RWPE2 (cell line): ENCODE measurements at regions not wholly inside any gene's neighbourhood (a gene's known extent, or its start where the extent isn't known, plus 50 kb on each side); places are given as distances from the start of the nearest gene placed in this dataset.

Source experiments
- ATAC-seq: fragments of 200-7000 bp; cut with Tn5 transposase; 3 replicates; pipeline ENCODE4 v1.9.1; 2021; ENCODE audit warnings: low read depth
- DNase-seq: peaks from one replicate; pipeline ENCODE4 v3.0.0-alpha.2; 2020; ENCODE audit warnings: low spot score
- H3K27ac ChIP-seq: fragments of 450-650 bp; 2 replicates; pipeline ENCODE4 v1.5.1; 2017; ENCODE audit warnings: mild to moderate bottlenecking; ENCODE audit not compliant: poor library complexity, severe bottlenecking
- H3K27me3 ChIP-seq: fragments of 250-450 bp; sonication (Bioruptor Pico); 2 replicates; pipeline ENCODE4 v1.5.1; 2021; ENCODE audit warnings: mild to moderate bottlenecking, moderate library complexity; ENCODE audit not compliant: insufficient read depth, poor library complexity, severe bottlenecking
- H3K36me3 ChIP-seq: fragments of 250-450 bp; sonication (Bioruptor Pico); 2 replicates; pipeline ENCODE4 v1.5.1; 2020; ENCODE audit warnings: low read depth, mild to moderate bottlenecking, moderate library complexity
- H3K4me1 ChIP-seq: fragments of 250-450 bp; sonication (Bioruptor Pico); 2 replicates; pipeline ENCODE4 v1.5.1; 2021; ENCODE audit warnings: mild to moderate bottlenecking, moderate library complexity; ENCODE audit not compliant: insufficient read depth, poor library complexity, severe bottlenecking
- H3K4me3 ChIP-seq: fragments of 250-450 bp; sonication (Bioruptor Pico); 2 replicates; pipeline ENCODE4 v1.5.1; 2021; ENCODE audit warnings: mild to moderate bottlenecking, moderate library complexity; ENCODE audit not compliant: severe bottlenecking
- H3K9me3 ChIP-seq: fragments of 250-450 bp; sonication (Bioruptor Pico); 2 replicates; pipeline ENCODE4 v1.5.1; 2021; ENCODE audit warnings: mild to moderate bottlenecking, moderate library complexity; ENCODE audit not compliant: severe bottlenecking
- TF ChIP-seq, protein P1 (sequence below): fragments of 450-650 bp; IDR thresholded peaks from one replicate; pipeline ENCODE4 v1.5.1; 2017; ENCODE audit warnings: mild to moderate bottlenecking, moderate library complexity; ENCODE audit not compliant: poor library complexity, severe bottlenecking

DNA sequence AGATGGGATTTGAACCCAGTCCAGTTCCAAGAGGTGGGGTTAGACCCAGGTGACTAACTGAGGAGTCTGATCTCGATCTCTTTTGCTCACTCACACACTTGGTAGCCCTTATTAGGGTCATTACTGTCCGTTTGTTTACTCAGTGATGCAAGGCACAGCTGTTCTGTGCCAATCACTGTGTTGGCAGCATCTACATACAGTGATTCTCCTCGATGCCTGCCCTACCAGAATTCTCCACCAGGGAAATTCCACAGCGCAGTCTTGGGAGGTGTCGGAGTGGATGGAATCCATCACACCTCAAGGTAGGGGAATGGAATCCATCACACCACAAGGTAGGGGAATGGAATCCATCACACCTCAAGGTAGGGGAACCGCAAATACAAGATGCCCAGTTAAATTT lies 279.6 kb downstream of the MAF start:
- H3K4me1 ChIP-seq: no peaks in the 10 kb centered on the region
- H3K4me3 ChIP-seq: no peak overlapping the region
- H3K27ac ChIP-seq: no peak overlapping the region
- TF ChIP-seq, protein P1, sequence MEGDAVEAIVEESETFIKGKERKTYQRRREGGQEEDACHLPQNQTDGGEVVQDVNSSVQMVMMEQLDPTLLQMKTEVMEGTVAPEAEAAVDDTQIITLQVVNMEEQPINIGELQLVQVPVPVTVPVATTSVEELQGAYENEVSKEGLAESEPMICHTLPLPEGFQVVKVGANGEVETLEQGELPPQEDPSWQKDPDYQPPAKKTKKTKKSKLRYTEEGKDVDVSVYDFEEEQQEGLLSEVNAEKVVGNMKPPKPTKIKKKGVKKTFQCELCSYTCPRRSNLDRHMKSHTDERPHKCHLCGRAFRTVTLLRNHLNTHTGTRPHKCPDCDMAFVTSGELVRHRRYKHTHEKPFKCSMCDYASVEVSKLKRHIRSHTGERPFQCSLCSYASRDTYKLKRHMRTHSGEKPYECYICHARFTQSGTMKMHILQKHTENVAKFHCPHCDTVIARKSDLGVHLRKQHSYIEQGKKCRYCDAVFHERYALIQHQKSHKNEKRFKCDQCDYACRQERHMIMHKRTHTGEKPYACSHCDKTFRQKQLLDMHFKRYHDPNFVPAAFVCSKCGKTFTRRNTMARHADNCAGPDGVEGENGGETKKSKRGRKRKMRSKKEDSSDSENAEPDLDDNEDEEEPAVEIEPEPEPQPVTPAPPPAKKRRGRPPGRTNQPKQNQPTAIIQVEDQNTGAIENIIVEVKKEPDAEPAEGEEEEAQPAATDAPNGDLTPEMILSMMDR: no peak
- ATAC-seq (no peak), DNase-seq (no peak)
- no peaks in the 10 kb centered on the region for H3K36me3 ChIP-seq
- peaks cover 26% of the 10 kb centered on the region for H3K27me3 ChIP-seq
- H3K9me3 ChIP-seq: no peaks in the 10 kb centered on the region

DNA sequence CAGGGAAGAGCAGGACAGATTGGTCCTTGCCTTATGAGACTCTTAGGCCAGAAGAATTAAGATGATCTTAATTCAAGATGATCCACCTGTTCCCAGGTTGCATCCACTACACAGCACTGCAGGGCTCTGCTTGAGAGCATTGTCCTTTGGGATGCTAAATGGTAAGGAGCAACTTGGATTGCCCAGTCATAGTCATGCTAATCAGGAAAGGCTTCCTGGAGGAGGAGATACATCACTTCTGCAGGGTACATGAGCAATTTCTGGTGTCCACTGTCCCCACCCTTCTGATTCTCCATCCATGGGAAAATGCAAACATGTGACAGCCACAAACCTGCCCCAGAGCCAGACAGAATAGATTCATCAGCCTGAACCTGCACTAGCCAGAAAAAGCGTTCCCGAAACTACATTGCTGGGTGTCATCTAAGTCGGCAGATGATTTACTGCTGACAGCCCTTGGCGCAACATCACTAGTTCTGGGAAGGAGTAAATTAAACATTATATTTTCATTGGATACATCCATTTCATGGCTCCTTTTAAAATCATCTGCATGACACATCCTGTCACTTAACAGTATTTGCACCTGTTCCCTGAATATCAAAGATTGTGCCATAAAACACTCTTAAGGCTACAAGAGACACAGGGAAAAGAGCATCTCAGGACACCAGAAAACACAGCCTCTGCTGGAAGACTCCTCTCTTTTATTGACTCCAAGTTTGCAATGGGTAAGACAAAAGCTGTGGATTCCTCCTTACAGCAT lies 282.2 kb downstream of the MAF start:
- no peak for DNase-seq
- H3K4me3 ChIP-seq: no peak overlapping the region
- H3K27me3 ChIP-seq: peaks cover 22% of the 10 kb centered on the region
- H3K4me1 ChIP-seq: no peaks in the 10 kb centered on the region
- no peak overlapping the region for H3K27ac ChIP-seq
- H3K9me3 ChIP-seq: no peaks in the 10 kb centered on the region
- TF ChIP-seq, protein P1: no peak
- ATAC-seq: no peak
- no peaks in the 10 kb centered on the region for H3K36me3 ChIP-seq

DNA sequence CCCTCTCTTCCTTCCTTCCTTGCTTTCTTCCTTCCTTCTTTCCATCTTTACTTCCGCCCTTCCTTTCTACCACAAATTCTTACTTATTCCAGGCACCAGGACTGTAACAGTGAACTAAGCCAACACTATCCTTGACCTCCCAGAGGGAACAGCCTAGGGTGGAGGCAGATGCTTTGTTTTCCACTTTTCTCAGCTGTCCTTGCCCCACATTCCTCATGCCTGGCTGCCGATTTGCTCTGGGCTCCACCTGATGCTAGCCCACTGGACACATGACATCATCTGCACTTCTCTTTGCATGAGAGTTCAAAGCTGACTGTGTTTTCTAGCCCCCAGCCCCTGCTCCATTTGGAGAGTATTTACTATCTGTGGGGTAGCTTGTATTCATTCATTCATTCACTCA lies 283.0 kb downstream of the MAF start:
- no peak for ATAC-seq
- Histone ChIP-seq H3K9me3 (no peaks in the 10 kb centered on the region), H3K27ac (no peak overlapping the region), H3K4me3 (no peak overlapping the region), H3K36me3 (no peaks in the 10 kb centered on the region), H3K4me1 (no peaks in the 10 kb centered on the region), H3K27me3 (peaks cover 22% of the 10 kb centered on the region)
- TF ChIP-seq, protein P1: no peak
- DNase-seq: no peak

DNA sequence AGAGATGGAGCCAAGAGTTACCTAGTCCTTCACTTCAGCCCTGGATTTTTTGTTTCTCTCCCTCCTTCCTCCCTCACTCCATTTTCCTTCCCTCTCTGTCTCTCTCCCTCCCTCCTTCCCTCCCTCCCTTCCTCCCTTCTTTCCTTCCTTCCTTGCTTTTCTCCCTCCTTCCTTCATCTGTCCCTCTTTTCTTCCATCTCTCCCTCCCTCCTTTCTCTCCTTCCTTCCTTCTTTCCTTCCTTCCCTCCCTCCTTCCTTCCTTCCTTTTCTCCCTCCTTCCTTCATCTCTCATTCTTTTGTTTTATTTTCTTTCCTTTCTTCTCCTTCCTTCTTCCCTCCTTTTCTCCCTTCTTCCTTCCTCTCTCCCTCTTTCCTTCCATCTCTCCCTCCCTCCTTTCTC lies 283.5 kb downstream of the MAF start:
- ATAC-seq (no peak), DNase-seq (no peak)
- TF ChIP-seq, protein P1: no peak
- no peaks in the 10 kb centered on the region for H3K4me1 ChIP-seq
- no peak overlapping the region for H3K4me3 ChIP-seq
- H3K27ac ChIP-seq: no peak overlapping the region
- no peaks in the 10 kb centered on the region for H3K36me3 ChIP-seq
- peaks cover 24% of the 10 kb centered on the region for H3K27me3 ChIP-seq
- no peaks in the 10 kb centered on the region for H3K9me3 ChIP-seq

DNA sequence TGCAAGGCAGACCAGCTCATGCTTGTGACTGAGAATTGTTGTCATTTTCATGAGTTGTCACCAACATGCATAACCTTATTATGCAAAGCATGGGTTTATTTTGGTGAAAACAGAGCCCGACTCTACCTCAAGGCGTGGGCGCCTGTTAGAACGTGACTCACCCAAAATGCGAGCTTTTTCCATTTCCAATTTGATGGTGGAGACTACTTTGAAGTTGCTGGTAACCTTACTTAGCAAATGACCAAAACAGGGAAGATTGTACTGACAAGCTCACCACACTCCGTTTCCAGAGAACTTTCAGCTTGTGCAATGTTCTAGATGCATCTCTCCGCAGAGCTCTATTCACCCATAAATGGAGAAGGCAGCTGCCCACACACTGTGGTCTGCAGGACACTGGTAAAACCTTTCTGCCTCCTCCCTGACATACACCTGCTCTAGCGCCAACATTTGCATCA lies 284.5 kb downstream of the MAF start:
- no peak for DNase-seq
- Histone ChIP-seq H3K4me1 (no peaks in the 10 kb centered on the region), H3K27me3 (peaks cover 27% of the 10 kb centered on the region), H3K27ac (no peak overlapping the region), H3K36me3 (no peaks in the 10 kb centered on the region), H3K4me3 (no peak overlapping the region), H3K9me3 (no peaks in the 10 kb centered on the region)
- ATAC-seq: no peak
- TF ChIP-seq, protein P1: no peak
